ENCODE measurements at regions not wholly inside any gene's neighbourhood (a gene's known extent, or its start where the extent isn't known, plus 50 kb on each side); places are given as distances from the start of the nearest gene placed in this dataset.
A peak's percentile ranks its signal among the peaks of the same experiment; 100 is the strongest.

DNA sequence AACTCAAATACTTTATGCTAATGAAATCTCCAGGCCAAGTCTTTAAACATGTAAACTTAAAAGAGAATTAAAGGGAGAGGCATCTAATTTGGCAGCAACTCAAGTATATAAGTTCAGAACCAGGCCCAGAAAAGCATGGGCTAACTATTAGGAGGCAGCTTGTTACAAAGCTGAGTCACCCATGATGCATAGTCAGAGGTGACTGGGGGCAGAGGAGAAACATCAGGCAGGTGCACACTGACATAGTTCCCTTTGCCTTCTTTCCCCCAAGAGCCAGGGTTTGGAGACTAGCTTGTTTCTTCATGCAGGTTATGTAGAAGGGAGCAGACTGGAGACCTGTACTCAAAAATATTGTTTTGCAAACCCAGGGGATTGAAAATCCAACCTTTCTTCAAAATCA, 619.0 kb downstream of the SOX6 start:
- no peak for DNase-seq (ENCODE audit: low spot score)

DNA sequence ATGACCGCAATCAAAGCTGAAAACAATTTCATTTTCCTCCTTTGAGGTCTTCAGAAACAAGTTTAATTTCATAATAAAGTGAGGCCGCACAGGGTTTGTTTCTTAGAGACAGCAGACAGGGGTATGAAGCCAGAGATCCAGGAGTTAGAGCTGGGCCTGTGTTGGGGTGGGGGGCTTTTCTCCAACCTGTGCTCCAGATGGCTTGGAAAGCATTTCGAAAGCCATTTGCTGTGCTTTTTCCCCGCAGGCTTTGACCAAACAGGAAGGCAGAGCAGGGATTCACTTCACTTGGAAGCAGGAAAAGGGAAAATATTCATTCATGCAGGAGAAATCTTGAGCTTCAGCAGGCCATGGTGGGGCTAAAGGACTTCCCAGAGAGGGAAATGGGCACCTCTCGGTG, 617.4 kb downstream of the SOX6 start:
- DNase-seq (ENCODE audit: low spot score) = no peak

DNA sequence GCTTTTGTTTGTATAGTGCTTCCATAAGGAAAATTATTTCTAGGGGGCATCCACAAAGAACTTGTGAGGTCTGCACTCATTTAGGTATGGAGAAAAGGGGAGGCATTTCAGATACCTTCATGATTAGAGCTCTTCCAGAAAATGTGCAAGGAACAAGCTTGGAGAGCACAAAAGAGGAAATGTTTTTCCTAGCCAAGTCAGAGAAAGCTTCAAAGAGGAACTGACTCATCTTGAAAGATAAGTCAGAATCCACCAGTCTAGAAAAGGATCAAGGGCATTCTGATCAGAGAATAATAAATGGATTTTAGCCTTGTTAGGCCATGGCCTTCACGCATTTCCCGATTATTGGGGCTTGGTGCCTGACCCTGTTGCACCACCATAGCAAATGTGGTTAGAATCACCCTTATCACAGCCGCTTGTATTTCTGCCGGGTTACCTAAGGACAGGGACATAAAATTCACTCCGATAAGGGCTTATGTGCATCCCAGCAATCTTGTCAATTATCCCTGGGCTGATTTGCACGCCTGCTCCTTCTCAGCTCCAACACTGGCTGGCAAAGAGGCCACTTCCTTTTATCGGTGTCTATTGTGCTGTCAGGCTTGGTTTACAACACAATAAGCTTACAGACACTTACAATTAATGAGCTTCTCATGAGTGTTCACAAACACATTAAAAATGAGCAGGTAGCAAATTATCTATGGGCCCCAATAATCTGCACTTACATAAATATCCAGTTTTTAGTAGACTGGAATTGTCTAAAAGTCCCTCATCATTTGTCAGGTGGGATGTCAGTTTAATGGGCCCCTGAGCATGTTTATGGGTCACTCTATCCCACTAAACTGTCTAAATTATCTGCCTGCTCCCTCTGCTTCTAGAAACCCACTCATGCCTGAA, 613.5 kb downstream of the SOX6 start:
- DNase-seq (ENCODE audit: low spot score) = peak; percentile 40

DNA sequence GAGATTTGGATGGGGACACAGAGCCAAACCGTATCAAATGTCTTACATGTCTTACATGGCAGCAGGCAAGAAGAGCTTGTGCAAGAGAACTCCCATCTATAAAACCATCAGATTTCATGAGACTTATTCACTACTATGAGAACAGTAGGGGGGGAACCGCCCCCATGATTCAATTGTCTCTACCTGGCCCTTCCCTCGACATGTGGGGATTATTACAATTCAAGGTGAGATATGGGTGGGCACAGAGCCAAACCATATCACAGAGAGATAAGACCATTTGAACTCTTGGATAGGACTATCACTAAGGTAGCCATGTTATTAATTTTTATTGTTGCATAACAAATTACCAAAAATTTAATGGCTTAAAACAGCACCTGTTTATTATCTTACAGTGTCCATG, 611.7 kb downstream of the SOX6 start:
- no peak for DNase-seq (ENCODE audit: low spot score)

DNA sequence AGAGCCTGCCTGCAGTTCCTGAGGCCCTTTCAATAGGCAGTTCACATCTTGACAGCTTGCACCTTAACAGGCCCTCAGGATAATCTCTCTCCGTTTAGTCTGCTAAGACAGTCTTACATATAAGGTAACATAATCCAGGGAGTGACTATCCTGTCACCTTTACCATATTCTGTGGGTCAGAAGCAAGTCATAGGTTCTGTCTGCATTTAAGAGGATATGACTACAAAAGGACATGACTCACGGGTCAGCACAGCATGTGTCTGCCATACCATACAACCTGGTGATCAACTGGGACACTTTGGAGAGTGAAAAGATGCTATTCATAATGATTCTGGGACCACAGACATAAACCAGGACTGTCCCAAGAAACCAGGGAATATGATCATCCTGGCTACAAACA, 611.1 kb downstream of the SOX6 start:
- peak; percentile 85 for DNase-seq (ENCODE audit: low spot score)

DNA sequence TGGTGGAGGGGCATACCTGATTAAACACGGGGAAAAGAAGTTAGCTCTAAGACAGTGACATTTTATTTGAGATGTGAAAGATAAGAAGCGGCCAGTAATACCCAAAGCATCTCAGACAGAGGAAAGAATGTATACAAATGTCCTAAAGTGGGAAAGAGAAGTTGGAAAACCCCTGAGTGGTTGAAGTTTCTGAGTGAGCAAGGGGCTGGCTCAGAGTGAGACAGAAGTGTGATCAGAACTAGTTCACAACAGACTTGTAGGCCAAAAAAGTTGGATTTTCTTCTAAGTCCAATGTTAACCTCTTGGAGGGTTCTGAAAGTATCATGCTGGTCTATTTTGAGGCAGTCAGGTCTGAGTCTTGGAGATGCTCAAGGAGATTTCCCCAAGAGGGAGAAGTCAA, 608.7 kb downstream of the SOX6 start:
- DNase-seq (ENCODE audit: low spot score) = no peak

DNA sequence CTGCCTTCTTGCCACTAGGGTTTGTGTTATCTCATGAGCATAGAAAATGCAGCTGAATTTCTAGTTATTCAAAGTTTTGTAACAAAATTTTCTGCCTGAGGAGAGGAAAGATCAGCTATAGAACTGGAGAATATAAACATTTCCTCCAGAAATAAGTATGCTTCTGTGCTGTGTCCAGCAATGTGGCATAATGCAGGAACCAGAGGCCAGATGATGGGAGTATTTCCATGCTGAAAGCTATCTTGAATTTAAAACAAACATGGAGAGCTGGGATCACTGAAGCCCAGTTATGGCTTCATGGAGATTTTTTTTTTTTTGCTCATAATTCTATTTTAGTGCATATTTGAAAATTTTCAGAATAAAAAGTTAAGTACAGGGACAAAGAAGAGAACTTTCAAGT, 608.2 kb downstream of the SOX6 start:
- no peak for DNase-seq (ENCODE audit: low spot score)

DNA sequence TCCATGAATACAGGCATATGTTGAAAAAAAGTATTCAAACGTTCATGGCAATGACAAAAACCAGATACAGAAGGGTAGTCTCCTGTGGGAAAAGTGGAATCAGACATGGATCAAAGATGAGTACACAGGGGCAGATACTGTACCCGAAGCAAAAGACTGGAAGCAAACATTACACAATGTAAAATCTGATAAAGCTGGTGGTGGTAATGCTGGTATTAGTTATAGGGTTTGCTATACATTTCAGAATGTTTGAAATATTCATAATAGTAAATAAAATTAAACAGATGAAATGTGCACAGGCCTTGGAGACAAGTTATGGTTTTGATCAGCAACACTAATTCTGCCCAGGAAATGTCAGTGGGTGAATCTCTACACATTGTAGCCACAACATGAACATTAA, 607.6 kb downstream of the SOX6 start:
- DNase-seq (ENCODE audit: low spot score) = no peak

DNA sequence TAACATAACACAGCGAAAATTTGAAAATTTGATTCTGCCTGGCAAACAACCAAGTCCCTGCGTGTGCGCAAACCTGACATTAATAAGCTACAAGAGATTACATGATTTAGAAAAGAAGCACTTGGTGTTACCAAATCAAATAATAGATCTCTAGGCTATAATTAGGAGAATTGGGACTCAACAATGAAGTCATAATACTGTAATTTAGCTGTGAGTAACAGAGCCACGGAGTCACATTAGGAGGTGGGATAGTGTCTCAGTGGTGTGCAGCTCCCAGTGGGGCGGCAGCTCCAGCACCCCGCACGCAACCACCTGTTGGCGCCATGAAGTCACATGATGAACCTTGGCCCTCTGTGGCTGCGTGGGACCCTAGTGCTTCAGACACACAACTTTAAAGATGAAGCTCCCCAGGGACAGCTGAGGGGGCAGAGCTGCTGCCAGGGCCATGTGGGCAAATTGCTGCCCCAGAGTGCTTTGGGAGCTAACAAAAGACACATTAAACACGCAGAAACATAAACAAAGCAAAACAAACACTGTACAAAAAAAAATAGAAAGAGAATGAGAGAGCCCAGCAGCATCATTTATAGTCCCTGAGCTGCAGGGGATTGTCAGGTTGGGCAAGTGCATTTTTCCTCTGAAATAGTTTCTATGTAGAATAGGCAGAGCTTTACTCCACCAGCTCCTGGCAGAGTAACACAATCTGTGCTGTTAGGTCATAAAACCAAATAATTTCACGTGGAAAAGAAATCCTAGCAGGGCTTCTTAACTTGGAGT, 605.6 kb downstream of the SOX6 start:
- DNase-seq (ENCODE audit: low spot score) = no peak

DNA sequence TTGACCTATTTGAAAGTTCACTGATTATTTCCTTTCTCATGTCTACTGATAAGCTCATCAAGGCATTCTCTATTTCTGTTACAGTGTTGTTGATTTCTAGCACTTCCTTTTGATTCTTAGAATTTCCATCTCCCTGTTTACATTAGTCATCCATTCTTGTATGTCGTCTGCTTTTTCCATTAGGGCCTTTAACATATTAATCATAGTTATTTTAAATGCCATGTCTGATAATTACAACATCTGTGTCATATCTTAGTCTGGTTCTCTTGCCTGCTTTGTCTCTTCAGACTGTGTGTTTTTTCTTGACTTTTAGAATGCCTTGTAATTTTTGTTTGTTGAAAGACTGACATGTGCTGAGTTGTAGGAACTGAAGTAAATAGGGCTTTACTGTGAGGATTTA, 602.1 kb downstream of the SOX6 start:
- no peak for DNase-seq (ENCODE audit: low spot score)

DNA sequence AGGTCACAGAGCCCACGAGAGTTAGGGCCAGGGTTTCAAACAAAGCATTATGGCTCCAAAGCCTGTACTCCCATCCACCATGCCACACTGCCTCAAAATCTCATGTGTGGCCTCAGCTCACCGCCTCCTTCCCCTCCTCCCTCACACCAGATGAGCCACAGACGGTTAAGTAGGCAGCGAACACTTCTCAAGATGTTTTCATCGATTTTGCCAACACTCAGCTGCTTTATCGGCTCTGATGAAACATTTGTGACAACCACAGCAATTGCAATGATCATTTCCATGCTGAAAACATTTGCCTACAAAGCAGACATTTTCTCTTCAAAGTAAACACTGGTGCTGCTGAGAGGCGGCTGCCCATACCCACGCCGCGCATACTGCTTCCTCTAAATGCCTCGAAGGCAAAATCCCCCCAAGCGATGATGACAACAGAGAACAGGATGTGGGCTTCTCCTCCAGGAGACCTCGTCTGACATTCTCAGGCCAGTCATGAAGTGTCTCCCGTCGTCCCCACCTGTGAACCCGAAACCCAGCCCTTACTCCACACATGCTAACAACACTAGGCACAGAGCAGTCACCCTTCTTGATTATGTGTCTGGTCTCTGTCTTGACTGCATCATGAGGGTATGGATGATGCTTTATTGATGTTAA, 599.2 kb downstream of the SOX6 start:
- no peak for DNase-seq (ENCODE audit: low spot score)

DNA sequence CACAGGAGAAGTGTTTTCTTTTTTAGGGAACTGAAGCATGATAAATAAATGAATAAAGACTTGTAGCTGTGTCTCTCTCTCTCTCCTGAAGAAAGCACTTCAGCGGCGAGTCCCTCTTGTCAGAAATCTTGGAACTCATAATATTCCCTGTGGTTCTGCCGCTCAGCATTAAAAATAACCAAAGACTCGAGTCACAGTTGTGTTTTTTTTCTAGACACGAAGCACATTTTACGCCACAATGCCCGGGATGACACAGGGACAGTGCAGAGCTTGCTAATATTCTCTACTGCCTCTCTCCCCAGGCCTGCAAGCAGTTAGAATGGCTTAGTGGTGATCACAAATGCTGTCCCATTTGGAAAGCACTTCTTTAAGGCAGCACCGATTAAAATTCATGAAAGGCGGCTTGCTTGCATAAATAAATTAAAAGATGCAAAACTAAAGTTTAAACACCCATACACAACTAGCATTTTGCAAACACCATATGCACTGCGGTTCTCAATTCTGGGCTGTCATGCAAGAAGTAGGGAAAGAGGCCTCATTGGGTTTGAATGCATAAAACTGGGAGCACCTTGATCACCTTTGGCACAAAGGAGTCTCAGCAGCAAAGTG, 597.4 kb downstream of the SOX6 start:
- DNase-seq (ENCODE audit: low spot score) = no peak

DNA sequence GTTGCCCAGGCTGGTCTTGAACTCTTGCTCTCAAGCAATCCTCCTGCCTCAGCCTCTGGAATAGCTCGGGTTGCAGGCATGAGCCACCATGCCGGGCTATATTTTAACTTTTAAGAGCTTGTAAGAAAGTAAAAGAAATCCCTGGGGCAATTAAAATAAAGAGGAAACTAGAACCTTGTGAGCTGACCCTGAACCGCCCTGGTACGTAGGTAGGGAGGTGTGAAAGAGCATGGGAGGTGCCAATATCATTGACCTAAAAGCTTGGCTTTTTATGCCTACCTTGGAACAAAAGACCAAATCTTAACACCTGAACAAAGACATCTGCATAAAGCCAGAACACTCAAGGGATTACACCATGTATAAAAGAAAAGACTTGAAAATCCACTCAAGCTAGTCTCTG, 595.1 kb downstream of the SOX6 start:
- DNase-seq (ENCODE audit: low spot score) = no peak

DNA sequence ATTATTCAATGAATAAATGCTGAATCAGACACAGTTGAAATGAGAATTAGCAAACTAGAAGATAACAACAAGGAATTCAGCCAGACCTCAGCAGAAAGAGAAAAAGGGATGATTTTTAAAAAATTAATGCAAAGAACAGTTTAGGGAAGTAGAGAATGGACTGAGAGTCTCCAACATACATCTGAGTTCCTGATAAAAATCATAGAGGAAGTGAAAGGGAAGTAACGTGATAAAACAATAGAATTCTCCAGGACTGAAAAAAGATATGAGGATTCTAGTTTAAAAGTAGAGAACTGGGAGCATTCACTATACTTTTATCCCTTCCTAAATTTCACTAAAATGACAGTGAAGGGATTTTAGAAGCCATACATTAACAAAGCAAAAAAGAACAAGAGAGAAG, 592.0 kb downstream of the SOX6 start:
- DNase-seq (ENCODE audit: low spot score) = no peak

DNA sequence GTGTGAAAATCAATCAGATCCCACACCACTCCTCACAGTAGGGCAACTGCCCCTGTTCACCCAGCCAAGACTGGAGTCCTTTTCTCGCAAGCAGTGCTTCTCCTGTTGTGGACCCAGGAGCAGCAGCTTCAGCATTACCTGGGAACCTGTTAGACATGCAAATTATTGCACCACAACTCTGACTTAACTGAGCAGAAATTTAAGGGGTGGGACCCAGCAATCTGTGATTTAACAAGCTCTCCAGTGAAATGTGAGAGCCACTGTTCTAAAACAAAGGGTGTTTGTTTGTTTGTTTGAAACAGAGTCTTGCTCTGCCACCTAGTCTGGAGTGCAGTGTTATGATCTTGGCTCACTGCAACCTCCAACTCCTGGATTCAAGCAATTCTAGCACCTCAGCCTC, 591.4 kb downstream of the SOX6 start:
- DNase-seq (ENCODE audit: low spot score) = no peak

DNA sequence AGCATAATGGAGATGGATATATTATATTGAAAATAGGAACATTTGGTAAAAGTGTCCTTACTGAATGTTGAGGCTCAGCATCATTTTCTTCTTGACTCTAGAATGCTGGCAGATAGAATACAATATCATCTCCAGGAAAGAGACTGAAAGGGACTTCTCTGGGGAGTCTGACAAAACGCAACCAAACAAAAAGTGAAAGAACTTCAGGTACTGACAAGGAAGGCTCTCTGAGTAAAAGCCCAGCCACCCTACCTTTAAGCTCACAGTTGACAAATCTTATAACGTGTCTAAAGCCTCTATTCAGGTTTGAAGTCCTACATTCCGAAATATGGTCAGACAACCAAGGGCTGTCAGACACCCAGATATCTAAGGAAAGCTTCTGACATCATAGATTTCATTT, 590.8 kb downstream of the SOX6 start:
- no peak for DNase-seq (ENCODE audit: low spot score)

DNA sequence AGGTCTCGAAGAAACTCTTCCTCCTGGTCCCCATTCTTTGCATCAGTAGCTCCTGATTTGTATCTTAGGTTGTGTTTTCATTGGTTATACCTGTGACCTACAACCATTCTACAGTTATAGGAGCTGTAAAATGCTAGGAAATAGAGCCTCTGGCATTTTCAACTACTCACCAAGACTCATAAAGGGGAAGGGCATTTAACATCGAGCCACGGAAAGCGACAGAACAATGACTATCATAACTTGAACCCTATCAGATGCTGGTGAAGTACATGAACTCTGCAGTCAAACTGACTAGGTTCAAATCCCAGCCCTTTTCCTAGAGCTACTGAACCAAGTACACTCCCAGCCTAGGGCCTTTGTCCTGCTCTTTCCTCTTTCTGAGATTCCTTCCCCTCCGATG, 588.0 kb downstream of the SOX6 start:
- no peak for DNase-seq (ENCODE audit: low spot score)

DNA sequence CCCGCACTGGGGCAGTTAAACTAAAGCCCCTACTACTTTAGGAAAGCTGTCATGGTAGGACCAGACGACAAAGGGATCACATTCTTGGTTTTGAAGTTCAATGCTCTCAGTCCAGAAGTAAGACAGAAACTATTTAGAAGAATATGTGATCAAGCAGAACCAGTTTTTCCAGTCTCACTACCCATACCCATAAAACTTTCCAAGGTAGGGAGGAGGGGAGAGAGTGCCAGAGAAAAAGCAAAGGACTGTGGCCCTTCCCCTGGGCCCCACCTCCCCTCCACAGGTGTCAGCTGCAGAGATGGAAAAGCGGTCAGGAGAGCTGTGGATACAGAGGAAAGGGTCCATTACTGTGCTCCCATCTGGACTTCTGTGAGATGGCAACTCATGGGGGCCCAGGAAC, 587.1 kb downstream of the SOX6 start:
- no peak for DNase-seq (ENCODE audit: low spot score)

DNA sequence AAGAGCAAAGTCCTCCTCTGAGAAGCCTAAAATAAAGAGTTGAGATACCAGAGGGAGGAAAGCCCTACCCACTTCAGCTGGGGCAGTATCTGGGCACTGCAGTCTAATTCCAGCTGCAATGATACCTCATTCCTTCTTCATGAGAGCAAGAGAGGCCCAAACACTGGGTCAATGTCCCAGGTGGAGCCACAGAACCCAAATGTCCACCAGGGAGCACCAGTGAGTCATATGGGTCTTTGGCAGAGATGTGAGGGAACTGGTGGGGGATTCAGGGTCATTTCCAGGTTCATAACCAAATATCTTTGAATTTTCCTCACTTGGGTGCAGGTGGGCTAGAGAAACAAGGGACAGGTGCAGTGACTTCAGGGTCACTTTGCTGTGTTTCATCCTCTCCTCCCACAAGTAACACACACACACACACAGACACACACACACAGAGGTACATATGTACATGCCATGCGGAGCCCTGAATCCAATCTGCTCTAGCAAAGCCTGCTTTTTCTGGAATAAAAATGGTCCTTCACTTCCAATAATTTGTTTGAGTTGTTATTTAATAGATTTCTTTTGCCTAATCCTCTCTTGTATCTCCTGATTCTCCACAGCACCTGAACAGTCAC, 585.4 kb downstream of the SOX6 start:
- DNase-seq (ENCODE audit: low spot score) = peak; percentile 25

DNA sequence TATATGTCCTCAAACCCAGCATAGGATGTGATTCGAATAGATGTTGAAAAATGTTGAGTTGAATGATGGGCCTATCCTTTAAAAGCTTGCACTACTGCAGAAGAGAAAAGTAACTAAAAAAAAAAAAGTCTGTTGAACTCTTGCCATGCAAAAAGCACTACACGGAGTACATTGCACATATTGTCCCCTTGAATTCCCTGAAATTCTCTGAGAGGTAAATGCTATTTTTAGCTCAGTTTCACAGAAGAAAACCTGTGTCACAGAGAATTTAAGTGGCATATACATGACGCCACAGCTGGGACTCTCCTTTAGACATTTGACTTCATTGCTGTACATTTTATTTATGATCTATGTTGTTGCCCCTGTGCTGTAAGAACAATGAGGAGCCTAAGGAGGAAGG, 583.8 kb downstream of the SOX6 start:
- DNase-seq (ENCODE audit: low spot score) = no peak

DNA sequence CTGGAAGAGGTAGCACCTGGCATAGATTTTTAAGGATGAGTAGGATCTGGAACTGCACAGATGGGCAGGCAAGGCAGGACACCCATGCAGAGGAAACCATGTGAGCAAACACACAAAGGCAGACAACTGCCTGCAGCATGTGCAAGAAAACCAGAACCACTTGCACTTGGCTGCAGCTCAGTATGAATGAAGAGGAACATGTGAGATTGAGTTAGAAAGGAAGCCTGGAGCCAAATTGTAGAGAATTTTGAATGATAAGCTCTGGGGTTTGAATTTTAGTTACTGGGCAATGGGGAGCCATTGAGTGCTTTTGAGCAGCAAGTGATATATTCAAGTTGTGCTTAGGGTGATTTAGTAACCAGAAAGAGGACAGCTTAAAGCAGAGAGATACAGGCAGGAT, 583.4 kb downstream of the SOX6 start:
- no peak for DNase-seq (ENCODE audit: low spot score)

All from kidney capillary endothelial cell (primary cell).